Superior temporal gyrus (tissue), 1 donor: ENCODE measurements at regions not wholly inside any gene's neighbourhood (a gene's known extent, or its start where the extent isn't known, plus 50 kb on each side); places are given as distances from the start of the nearest gene placed in this dataset.

ENCODE experiments used
- DNase-seq: peaks from one replicate; pipeline ENCODE4 v3.0.0-alpha.2; 2016; ENCODE audit errors: extremely low spot score

DNA sequence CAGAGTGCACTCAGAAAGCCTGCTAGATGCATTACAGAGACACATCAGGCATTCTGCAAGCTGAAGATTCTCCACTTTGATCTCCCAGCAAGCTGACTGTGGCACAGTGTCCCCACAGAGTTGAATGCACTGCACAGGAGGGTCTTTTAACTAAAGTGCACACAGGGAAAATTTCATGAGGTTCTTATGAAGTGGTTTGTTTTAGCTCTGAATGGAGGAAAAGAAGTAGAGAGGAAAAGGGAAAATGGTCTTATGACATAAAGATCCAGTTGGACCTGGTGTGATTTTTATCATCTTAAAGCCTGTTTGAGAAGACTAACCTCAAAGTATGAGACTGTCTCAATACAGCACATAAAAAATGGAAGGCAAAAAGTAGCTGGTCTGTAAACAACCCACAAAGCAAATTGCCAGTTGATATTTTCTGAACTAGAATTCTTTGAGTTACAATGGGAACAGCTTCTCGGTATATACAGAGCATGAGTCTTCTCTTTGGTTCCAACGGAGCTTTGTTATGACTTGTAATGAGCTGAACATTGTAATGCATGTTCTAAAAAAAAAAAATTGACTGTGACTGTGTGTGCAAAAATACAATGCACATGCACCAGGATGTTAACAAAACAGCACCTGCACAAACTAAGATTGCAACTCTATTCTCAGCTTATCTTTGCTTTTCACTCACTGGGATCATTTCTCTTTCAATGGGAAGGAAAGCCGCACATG, 383.0 kb upstream of the ID4 start:
- no peak for DNase-seq

DNA sequence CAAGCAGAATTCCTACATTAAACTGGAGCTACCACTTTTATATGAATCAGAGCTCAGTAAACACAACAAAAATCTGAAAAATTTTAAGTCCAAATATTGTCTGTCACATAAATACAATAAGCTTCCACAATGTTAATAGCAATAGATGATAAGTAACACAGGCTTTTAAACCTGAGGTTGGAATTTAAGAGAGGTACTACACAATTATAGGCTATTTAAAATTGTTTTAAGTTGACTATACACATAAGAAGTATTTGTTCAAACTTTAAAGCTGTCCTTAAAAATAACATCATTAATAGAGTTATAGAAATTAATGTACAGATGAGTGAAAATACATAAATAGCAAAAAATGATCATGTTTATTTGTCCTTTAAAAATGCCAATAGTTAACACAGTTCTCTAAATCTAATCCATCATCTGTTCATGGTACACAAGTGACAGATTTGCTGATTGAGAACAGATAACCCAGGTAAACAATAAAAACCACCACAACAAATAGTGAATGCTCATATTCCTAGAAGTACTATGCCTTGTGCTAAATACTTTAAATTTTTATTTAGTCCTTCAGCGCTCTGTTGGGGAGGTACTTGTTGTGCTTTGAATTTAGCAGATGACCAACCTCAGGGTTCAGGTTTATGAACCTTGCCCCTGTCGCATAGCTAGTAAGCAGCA, 382.3 kb upstream of the ID4 start:
- DNase-seq = no peak

DNA sequence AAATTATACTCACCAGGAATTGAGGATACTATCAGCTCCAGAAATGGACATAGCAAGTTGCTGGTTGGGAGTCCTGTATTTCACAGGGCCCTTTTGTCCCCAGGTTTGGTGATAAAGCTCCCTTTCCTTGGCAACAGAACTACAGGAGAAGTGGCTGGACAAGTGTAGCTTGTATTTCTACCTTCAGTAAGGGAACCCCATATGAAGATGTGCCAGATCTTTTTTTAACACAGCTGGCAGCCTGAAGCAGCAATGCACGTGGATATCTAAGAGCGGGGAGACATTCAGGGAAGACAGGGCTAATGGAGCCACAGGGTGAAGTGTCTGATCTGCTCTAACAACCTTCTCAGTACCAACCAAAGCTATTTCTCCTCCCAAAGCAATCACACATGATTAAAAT, 373.9 kb upstream of the ID4 start:
- no peak for DNase-seq

DNA sequence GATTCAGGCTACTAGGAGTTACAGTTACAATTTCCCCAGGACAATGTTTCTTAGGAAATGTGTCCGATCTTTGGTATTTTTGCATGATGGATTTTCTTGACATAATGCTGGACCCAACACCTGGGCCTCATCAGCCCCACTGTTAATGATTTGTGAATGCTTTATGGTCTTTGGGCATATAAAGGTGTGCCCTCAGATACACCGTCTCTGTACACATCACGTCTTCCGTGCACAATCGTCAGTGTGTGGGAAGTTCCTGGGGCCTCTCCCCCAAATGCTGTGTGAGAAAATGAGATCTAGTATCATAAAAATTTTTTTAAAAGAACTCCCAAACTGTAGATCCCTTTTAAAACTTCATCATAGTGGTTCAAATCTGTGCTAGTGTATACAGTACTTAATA, 373.2 kb upstream of the ID4 start:
- DNase-seq = no peak

DNA sequence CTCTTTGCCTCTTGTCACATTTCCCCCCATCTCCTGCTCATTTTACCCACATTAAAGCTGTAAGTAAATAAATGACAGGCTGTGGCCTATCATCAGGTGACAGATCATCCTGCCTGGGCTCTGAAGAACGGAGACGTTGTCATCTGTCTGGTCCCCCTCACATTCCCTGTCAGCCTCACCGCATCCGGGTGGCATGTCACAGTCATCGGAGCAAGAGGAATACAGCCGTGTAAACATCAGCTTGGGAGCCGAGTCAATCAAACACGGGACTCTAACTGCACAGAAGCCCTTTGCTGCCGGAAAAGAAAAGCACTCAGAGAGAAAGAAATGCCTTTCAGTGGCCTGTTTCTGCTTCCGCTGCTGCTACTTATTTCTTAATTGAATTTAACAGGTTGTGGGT, 371.9 kb upstream of the ID4 start:
- no peak for DNase-seq

DNA sequence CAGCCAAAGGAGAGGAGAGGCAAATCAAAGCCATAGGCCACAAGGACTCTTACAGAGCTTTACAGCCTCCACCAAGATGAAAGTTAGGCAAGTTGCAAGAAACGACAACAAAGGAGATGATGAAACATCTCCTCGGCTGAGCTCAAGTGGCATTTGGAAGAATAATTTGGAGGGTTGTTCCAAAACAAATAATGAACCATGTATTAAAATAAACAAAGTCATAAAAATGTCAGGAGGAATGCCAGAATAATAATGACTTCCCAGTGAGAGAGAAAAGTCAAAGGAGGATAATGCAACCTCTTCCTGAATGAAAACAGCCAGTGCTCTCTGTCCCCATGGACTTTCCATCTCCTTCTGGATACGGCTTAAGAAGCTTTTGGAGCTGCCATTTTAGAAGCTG, 371.4 kb upstream of the ID4 start:
- DNase-seq = no peak

DNA sequence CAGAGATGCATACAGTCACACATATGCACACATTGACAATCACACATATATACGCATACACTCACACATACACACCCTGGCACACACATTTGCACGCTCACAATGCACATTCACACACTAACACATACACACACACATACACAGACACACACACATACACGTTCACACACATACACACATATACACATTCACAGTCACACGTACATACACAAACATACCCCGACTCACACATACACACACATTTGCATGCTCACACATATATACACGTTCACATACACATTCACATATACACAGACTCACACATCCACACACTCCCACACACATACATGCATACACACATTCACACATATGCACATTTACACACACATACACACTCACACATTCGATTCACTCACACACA, 366.8 kb upstream of the ID4 start:
- no peak for DNase-seq

DNA sequence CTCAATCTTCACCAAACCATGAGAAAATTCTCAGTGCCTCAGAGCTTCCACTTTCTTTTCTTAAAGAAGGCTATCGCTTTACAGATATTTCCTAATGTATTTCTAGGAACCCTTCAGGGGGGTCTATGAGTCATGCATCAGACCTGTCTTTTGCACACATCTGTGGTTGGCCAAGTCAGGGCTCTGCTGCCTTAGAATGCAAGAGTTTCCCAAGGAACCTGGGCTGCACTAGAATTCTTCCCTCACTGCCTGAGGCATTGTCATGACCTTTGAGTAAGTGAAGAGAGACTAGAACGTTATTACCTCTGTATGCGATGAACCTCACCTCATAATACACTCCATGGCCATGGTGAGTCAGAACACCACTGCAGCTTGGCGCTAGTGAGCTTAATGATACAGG, 365.0 kb upstream of the ID4 start:
- no peak for DNase-seq

DNA sequence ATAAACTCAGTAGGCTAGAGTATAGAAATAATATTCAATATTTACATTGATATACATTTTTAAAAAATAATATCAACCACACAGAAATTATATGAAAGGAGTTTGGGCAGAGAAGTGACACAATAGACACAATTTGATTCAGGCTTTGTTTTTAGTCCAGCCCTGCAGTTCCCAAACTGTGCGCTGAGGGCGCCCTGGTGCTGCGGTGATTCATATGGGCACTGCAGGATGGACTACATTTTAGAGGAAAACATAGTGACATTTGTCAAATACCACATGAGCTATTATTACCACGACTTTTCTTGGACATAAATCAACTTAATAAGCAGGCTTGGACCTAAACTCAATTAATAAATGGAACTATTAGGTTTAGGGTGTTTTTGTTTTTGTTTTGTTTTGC, 364.3 kb upstream of the ID4 start:
- DNase-seq = no peak

DNA sequence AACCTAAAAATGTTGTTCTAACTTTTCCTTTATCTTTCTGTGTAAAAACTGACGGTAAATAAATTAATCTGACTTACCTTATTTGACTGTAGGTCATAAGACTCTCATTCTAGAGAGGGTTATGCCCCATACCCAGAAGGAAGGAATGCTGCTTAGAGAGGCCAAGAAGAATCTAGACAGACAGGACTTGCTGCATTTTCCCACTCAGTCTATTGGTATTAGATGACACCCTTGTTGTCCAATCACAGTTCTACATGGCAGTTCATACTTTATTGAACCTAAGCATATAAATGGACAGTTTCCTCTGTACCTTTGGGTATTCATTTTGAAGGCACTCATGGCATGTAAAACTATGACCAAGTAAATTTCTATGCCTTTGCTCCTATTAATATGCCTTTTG, 359.6 kb upstream of the ID4 start:
- DNase-seq = no peak

DNA sequence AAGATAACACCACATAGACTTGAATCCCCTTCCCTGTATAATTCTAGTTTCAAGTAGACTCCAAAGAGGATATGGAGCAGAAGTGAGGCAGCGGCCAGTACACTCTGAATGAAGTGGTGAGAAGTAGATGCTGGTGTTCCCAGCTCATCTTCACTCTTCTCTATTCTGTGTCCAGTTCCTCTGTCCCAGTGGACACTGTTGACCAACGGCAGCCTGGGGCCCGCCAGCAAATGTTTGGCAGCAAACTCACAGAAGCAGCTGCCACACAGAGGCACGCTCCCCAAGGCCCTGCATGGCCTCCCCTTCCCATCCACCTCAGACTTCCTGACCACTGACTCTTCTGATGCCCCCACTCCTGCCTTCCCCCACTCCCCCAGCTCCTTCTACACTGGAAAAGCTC, 358.9 kb upstream of the ID4 start:
- DNase-seq = no peak

DNA sequence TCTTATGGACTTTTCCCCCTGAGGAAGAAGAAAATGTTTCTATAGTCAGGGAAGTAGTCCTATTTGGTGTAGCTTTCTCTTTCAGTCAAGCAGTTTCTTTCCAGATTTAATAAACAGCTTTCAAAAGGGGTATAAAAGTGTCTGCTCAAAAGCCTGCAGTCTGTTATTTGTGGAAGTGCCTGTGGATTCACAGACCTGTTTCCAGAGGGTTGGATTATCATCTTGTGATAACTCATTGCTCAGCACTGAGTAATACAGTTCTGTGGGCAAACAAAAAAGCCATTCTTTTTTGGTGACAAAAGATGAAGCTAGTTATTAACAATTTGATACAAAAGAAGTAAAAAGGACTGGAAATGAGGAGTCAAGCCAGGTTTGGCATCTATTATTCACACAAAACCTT, 358.2 kb upstream of the ID4 start:
- DNase-seq = no peak

DNA sequence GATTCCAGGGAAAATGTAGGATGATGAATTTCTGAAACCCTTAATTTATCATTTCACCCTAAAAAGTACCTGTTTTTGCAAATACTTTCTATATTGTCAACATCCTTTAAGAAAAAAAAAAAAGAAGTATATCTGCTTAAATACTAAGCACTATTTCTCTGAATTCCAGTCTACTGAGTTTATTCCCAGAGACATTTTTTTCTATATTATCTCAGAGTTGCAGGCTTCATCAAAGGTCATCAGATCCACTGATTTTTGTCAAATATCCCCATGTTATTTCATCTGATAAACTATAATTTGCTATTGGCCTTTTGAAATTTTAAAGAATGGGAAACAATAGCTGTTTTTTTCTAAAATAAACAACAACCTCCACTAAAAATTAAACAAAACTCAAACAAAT, 357.6 kb upstream of the ID4 start:
- no peak for DNase-seq

DNA sequence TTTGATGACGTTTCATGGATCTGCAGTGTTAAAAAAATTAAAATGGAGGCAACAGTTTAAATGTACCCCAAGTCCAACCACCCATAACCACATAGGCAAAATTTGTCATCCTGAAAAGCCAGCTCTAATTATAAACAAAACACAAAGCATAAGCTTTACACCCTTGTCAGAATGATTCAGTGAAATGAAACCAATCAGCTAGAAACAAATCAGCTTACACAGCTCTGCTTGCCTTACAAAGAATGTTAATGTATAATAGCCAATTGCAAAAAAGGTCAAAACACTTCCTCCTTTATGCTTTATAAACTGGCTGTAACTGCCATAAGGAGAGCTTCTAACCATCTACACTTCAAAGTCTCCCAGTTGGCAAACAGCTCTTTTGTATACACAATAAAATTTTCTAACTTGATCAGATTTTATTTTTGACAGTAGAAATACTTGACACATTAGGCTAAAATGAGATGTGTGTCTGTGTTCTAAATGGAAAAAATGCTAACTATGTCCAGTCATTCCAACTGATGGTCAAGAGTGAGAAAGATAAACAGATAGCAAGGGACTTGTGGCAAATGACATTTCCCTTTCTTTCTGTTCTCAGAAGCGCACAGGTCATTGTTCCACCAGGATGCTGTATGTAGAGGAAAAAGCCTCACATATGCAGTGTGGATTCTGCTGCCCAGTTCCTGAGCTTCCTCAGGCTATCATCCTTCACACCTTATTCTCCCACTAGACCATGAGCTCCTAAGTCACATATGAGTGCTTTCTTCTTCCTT, 344.3 kb upstream of the ID4 start:
- DNase-seq = no peak

DNA sequence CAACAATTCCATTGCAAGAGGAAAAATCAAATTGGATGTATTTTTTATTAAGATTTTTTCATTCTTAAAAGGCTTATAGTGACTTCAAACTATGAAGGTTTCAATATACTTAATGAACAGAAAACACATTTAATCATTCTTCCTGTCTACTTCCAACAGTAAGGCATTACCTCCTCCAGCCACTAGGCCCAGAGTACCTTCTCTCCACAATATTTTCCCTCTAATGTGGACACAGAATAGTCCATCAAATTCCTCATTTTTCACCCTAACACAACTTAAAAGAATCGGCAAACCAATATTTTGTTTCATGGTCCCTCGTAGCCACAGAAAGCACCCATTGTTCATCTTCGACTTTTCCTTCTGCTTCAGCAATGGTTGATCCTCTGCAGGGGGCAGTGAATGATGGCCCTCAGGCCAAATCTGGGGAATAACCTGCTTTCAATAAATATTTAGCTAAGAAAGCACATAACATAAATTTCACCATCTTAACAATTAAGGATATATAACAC, 335.4 kb upstream of the ID4 start:
- no peak for DNase-seq

DNA sequence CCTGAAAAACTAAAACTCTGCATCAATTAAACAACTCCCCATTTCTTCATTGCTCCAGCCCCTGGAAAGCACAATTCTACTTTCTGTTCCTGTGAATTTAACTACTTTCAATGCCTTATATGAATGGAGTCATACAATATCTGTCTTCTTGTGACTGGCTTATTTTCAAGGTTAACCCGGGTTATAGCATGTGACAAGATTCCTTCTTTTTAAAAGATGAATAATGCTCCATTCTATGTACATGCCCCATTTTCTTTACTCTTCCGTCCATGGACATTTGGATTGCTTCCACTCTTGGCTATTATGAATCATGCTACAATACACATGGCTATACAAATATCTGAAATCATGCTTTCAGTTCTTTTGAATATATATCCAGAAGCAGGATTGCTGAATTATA, 334.9 kb upstream of the ID4 start:
- no peak for DNase-seq

DNA sequence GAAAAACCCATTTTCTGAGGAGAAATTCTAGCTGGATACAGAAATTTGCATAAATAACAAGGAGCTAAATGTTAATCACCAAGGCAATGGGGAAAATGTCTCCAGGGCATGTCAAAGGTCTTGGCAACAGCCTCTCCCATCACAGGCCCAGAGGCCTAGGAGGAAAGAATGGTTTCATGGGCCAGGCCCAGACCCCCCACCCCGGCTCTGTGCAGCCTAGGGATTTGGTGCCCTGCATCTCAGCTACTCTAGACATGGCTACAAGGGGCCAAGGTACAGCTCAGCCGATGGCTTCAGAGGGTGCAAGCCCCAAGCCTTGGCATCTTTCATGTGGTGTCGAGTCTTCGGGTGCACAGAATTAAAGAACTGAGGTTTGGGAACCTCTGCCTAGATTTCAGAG, 321.2 kb upstream of the ID4 start:
- DNase-seq = no peak

DNA sequence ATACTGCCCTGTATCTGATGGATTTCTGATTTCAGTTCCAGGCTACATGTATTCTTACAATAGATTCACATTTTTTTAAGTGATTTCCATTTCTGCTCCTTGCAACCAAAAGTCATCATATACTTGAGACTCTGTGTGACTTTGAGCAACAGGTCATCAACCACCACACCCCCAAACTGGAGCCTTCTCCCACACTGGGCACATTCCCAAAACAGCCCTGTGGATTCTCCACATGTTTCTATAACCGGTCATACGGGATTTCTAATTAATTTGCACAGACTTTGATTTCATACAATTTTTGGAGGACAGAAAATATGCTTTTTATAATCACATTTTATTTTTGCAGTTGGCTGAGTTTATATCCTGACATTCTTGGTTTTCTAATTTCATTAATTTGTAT, 317.2 kb upstream of the ID4 start:
- DNase-seq = no peak

DNA sequence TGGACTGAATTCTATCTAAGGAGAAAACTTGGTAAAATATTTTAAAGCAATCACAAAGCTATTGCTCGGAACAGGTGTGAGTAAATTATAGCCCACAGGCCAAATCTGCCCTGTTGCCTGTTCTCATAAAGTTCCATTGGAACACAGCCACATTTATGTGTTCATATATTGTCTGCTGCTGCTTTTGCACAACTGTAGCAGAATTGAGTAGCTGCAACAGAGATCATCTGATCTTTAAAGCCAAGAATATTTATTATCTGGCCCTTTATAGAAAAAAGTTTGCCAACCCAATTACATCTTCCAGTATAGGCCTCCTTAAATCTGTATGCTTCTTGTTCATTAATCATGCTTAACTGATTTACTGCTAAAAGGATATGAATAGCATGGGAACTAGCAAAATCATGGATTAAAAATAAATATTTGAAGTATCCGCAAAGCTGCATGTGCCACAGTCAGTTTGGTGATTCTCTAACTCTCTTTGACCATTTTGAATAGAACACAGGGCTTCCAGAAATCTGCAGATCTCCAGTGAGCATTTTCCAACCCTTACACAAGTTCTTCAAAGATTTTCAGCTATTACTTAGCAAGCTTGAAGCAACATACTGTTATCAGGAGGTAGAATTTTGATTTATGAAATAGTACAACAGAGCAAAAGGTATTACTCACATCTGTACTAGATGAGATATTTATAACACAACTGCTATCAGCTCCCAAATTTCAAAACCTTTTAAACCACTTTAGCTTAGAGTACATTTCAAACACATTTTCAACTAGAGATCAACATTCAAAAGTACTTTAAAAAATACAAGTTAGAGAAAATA, 312.6 kb upstream of the ID4 start:
- no peak for DNase-seq

DNA sequence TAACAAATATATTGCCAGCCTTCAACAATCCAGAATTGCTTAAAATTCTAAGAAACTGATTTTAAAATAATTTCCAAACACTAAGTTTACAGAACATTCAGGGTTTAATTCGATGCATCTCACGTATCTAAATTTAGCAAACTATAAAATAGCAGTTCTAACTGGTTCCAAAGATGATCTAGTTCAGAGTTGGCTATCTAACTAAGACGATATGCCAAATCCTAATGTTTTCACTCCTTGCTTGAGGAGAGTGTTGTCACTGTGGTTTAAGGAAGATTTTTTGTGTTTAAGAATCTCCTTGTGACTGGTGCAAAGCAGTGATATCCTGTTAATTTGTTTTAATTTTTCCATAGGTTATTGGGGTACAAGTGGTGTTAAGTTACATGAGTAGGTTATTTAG, 311.5 kb upstream of the ID4 start:
- DNase-seq = no peak

DNA sequence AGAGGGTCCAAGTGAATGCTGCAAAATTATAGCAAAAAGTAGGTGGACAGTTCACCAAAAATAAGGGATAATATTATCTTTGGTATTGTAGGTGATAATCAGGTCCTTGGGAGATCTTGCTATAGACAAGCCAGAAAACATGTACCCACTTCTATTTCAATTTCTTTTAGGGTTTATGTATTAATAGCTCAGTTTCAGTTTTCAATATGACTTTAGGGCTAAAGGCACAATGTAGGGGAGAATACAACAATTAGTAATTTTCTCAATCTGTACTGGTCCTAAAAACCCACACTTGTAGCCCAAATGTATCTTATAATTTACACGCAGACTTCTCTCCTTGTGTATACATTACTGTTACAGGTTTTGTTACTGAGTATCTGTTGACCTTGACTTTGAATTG, 307.0 kb upstream of the ID4 start:
- DNase-seq = no peak

DNA sequence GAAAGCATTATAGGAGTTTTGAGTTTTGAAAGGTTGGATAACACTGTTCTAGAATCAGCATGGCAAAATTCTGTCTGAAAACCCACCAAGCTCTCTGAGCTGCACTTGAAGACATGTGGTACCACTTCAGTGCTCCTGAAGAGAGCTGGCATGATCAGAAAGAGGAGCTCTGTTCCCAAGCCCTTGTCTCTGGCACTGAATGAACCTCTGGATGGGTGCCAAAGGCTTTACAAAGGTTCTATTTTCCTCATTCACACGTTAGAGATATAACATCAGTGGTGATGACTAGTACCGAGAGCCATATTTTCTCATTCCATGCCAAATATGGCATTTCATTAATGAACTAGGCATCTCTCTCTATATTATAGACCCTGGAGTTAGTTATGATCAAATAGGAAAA, 301.8 kb upstream of the ID4 start:
- no peak for DNase-seq
